GM12891 (cell line): ENCODE measurements at regions not wholly inside any gene's neighbourhood (a gene's known extent, or its start where the extent isn't known, plus 50 kb on each side); places are given as distances from the start of the nearest gene placed in this dataset.

Experiments used
- POLR2A ChIP-seq: IDR thresholded peaks from 2 replicates; pipeline ENCODE4 v1.6.1; 2011; ENCODE audit warnings: low read depth, low read length, control low read depth
- POLR2AphosphoS5 ChIP-seq: IDR thresholded peaks from 2 replicates; pipeline ENCODE4 v1.6.1; 2011; ENCODE audit warnings: low read depth, low read length, control low read depth
- SPI1 ChIP-seq: IDR thresholded peaks from 2 replicates; pipeline ENCODE4 v1.6.1; 2011; ENCODE audit warnings: low read depth, low read length, control low read depth

DNA sequence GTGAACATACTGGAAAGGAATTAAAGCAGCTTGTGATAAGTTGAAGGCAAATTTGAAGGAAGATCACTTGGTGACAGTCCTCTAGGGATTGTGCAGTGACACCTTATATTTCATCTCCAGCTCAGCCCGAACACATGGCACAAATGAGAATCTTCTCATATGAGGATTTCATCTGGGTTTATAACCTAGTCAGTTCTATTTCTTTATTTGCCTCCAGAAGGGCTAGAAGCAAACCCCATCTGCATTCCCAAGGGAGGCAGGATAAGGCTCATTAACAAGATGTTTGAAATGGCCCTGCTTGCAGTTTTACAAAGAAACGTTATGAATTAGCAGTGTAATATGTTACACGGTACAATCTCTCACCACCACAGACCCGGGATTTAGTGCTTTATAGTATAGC, 90.7 kb upstream of the KRR1 start:
- TF ChIP-seq POLR2AphosphoS5 (no peak), SPI1 (no peak), POLR2A (no peak)
